ENCODE measurements at regions not wholly inside any gene's neighbourhood (a gene's known extent, or its start where the extent isn't known, plus 50 kb on each side); places are given as distances from the start of the nearest gene placed in this dataset.

- Mint-ChIP-seq H3K27ac (ENCODE audit: unreplicated experiment) (no peak overlapping the region), H3K27me3 (ENCODE audit: unreplicated experiment) (peaks cover 2% of the 10 kb centered on the region), H3K9me3 (ENCODE audit: unreplicated experiment) (no peaks in the 10 kb centered on the region), H3K4me3 (ENCODE audit: unreplicated experiment) (no peak overlapping the region), H3K36me3 (ENCODE audit: low read depth, unreplicated experiment) (no peaks in the 10 kb centered on the region), H3K4me1 (ENCODE audit: unreplicated experiment) (no peaks in the 10 kb centered on the region)
- no peak for DNase-seq (ENCODE audit: low spot score)
- no peak for TF ChIP-seq CTCF (IDR thresholded peaks at IDR 0.05; ENCODE audit: unreplicated experiment)
Measured at GRCh38 chr2:221752781-221753180, 180.7 kb upstream of the EPHA4 start.

GRCh38 chr2:221750316-221750715 is 178.2 kb upstream of the EPHA4 start:
- Mint-ChIP-seq H3K27ac (ENCODE audit: unreplicated experiment) (no peak overlapping the region), H3K4me1 (ENCODE audit: unreplicated experiment) (no peaks in the 10 kb centered on the region), H3K4me3 (ENCODE audit: unreplicated experiment) (no peak overlapping the region), H3K9me3 (ENCODE audit: unreplicated experiment) (no peaks in the 10 kb centered on the region), H3K27me3 (ENCODE audit: unreplicated experiment) (peaks cover 1% of the 10 kb centered on the region), H3K36me3 (ENCODE audit: low read depth, unreplicated experiment) (no peaks in the 10 kb centered on the region)
- no peak for DNase-seq (ENCODE audit: low spot score)
- no peak for TF ChIP-seq CTCF (IDR thresholded peaks at IDR 0.05; ENCODE audit: unreplicated experiment)

GRCh38 chr2:221747289-221747972 is 175.3 kb upstream of the EPHA4 start:
- TF ChIP-seq CTCF (IDR thresholded peaks at IDR 0.05; ENCODE audit: unreplicated experiment): no peak
- H3K27me3 Mint-ChIP-seq (ENCODE audit: unreplicated experiment): peaks cover 1% of the 10 kb centered on the region
- no peak overlapping the region for H3K27ac Mint-ChIP-seq (ENCODE audit: unreplicated experiment)
- no peaks in the 10 kb centered on the region for H3K4me1 Mint-ChIP-seq (ENCODE audit: unreplicated experiment)
- H3K4me3 Mint-ChIP-seq (ENCODE audit: unreplicated experiment): no peak overlapping the region
- DNase-seq (ENCODE audit: low spot score): no peak
- no peaks in the 10 kb centered on the region for H3K36me3 Mint-ChIP-seq (ENCODE audit: low read depth, unreplicated experiment)
- H3K9me3 Mint-ChIP-seq (ENCODE audit: unreplicated experiment): no peaks in the 10 kb centered on the region

- H3K4me1 Mint-ChIP-seq (ENCODE audit: unreplicated experiment): no peaks in the 10 kb centered on the region
- no peaks in the 10 kb centered on the region for H3K27me3 Mint-ChIP-seq (ENCODE audit: unreplicated experiment)
- H3K4me3 Mint-ChIP-seq (ENCODE audit: unreplicated experiment): no peak overlapping the region
- no peak for DNase-seq (ENCODE audit: low spot score)
- H3K36me3 Mint-ChIP-seq (ENCODE audit: low read depth, unreplicated experiment): no peaks in the 10 kb centered on the region
- no peak overlapping the region for H3K27ac Mint-ChIP-seq (ENCODE audit: unreplicated experiment)
- H3K9me3 Mint-ChIP-seq (ENCODE audit: unreplicated experiment): no peaks in the 10 kb centered on the region
- no peak for TF ChIP-seq CTCF (IDR thresholded peaks at IDR 0.05; ENCODE audit: unreplicated experiment)
Measured at GRCh38 chr2:221741496-221742211, 169.6 kb upstream of the EPHA4 start.
